ENCODE measurements at regions not wholly inside any gene's neighbourhood (a gene's known extent, or its start where the extent isn't known, plus 50 kb on each side); places are given as distances from the start of the nearest gene placed in this dataset.

- Histone ChIP-seq H3K4me1 (ENCODE audit: insufficient read depth, low read length) (peaks cover 4% of the 10 kb centered on the region; the same call in 1 of the 2 replicates), H3K27ac (ENCODE audit: low read length) (no peak overlapping the region), H4K20me1 (ENCODE audit: low read length) (no peaks in the 10 kb centered on the region), H3K4me2 (ENCODE audit: low read length) (no peak overlapping the region), H3K79me2 (ENCODE audit: low read length) (peaks cover 90% of the 10 kb centered on the region), H3K36me3 (ENCODE audit: low read depth, low read length) (no peaks in the 10 kb centered on the region), H3K9me3 (ENCODE audit: low read length) (no peaks in the 10 kb centered on the region), H3F3A (ENCODE audit: low read length, unreplicated experiment) (no peaks in the 10 kb centered on the region), H3K9me2 (replicated peaks; ENCODE audit: low read length) (no peaks in the 10 kb centered on the region), H3K27me3 (ENCODE audit: low read length) (no peaks in the 10 kb centered on the region), H3K4me3 (ENCODE audit: low read length) (no peak overlapping the region), H2AFZ (ENCODE audit: low read length) (no peak overlapping the region), H3K9ac (ENCODE audit: low read length) (no peak overlapping the region)
- CTCF ChIA-PET, result no interaction called here
- POLR2A ChIA-PET (ENCODE audit: unreplicated experiment), result no interaction called here
- TF ChIP-seq, protein P1, sequence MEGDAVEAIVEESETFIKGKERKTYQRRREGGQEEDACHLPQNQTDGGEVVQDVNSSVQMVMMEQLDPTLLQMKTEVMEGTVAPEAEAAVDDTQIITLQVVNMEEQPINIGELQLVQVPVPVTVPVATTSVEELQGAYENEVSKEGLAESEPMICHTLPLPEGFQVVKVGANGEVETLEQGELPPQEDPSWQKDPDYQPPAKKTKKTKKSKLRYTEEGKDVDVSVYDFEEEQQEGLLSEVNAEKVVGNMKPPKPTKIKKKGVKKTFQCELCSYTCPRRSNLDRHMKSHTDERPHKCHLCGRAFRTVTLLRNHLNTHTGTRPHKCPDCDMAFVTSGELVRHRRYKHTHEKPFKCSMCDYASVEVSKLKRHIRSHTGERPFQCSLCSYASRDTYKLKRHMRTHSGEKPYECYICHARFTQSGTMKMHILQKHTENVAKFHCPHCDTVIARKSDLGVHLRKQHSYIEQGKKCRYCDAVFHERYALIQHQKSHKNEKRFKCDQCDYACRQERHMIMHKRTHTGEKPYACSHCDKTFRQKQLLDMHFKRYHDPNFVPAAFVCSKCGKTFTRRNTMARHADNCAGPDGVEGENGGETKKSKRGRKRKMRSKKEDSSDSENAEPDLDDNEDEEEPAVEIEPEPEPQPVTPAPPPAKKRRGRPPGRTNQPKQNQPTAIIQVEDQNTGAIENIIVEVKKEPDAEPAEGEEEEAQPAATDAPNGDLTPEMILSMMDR (conservative IDR thresholded peaks at IDR 0.05; ENCODE audit: low read depth, low read length), result no peak
- no peak for TF ChIP-seq EZH2 (IDR thresholded peaks at IDR 0.05; ENCODE audit: low read length, unreplicated experiment)
- TF ChIP-seq EZH2phosphoT487 (IDR thresholded peaks at IDR 0.05; ENCODE audit: borderline replicate concordance, low read length), result no peak
- intact Hi-C loops (cut with micrococcal nuclease), result no loop called here
- ATAC-seq (no peak), DNase-seq (no peak)
- no TSS peak for BruUV-seq (replicated peaks)
Measured at GRCh38 chr17:72441909-72442308, 321.1 kb downstream of the SOX9 start.

DNA sequence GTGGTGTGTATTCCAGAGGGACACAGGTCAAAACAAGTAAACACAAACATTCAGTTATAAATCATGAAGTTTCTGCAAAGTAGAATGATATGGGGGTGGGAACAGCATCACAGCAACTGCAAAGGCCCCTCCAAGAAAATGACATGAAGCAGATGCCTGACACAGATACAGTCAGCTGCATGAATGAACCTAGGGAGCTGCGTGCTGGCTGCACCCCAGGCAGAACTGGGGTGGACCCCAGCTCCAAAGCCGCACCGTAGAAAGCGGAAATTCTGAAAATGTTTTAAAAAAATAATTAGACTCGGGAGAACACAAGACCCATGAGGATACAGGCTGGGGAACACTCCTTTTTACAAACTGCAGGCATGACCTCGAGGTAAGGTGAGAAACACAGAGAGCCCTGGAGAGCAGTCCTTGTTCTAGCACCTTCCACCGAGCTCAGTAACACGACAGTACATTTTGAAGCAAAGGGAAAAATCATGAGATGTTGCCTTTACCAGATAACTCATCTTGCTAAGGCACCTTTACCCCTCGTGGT lies 323.8 kb downstream of the SOX9 start:
- BruUV-seq (replicated peaks), result no TSS peak
- Histone ChIP-seq H3K27me3 (ENCODE audit: low read length) (no peaks in the 10 kb centered on the region), H3K9ac (ENCODE audit: low read length) (no peak overlapping the region), H3K4me3 (ENCODE audit: low read length) (no peak overlapping the region), H3K4me2 (ENCODE audit: low read length) (no peak overlapping the region), H4K20me1 (ENCODE audit: low read length) (no peaks in the 10 kb centered on the region), H3K4me1 (ENCODE audit: insufficient read depth, low read length) (peaks cover 20% of the 10 kb centered on the region), H2AFZ (ENCODE audit: low read length) (no peak overlapping the region), H3K79me2 (ENCODE audit: low read length) (peaks cover 91% of the 10 kb centered on the region), H3F3A (ENCODE audit: low read length, unreplicated experiment) (no peaks in the 10 kb centered on the region), H3K9me3 (ENCODE audit: low read length) (no peaks in the 10 kb centered on the region), H3K9me2 (replicated peaks; ENCODE audit: low read length) (no peaks in the 10 kb centered on the region), H3K27ac (ENCODE audit: low read length) (no peak overlapping the region), H3K36me3 (ENCODE audit: low read depth, low read length) (no peaks in the 10 kb centered on the region)
- intact Hi-C loops (cut with micrococcal nuclease), result no loop called here
- DNase-seq (no peak), ATAC-seq (no peak)
- no peak for TF ChIP-seq EZH2phosphoT487 (IDR thresholded peaks at IDR 0.05; ENCODE audit: borderline replicate concordance, low read length)
- TF ChIP-seq, protein P1 (conservative IDR thresholded peaks at IDR 0.05; ENCODE audit: low read depth, low read length), result no peak
- ChIA-PET POLR2A (ENCODE audit: unreplicated experiment) (no interaction called here), CTCF (no interaction called here)

- DNase-seq (no peak), ATAC-seq (no peak)
- intact Hi-C loops (cut with micrococcal nuclease), result no loop called here
- CTCF ChIA-PET, result no interaction called here
- peaks cover 90% of the 10 kb centered on the region for H3K79me2 ChIP-seq (ENCODE audit: low read length)
- no peak overlapping the region for H3K4me2 ChIP-seq (ENCODE audit: low read length)
- BruUV-seq (replicated peaks), result no TSS peak
- no peaks in the 10 kb centered on the region for H3K36me3 ChIP-seq (ENCODE audit: low read depth, low read length)
- no peaks in the 10 kb centered on the region for H3K27me3 ChIP-seq (ENCODE audit: low read length)
- H3K4me3 ChIP-seq (ENCODE audit: low read length), result no peak overlapping the region
- H2AFZ ChIP-seq (ENCODE audit: low read length), result no peak overlapping the region
- peaks cover 20% of the 10 kb centered on the region for H3K4me1 ChIP-seq (ENCODE audit: insufficient read depth, low read length)
- no peaks in the 10 kb centered on the region for H3K9me2 ChIP-seq (replicated peaks; ENCODE audit: low read length)
- no peaks in the 10 kb centered on the region for H3F3A ChIP-seq (ENCODE audit: low read length, unreplicated experiment)
- no peaks in the 10 kb centered on the region for H3K9me3 ChIP-seq (ENCODE audit: low read length)
- POLR2A ChIA-PET (ENCODE audit: unreplicated experiment), result no interaction called here
- TF ChIP-seq EZH2phosphoT487 (IDR thresholded peaks at IDR 0.05; ENCODE audit: borderline replicate concordance, low read length) (no peak), EZH2 (IDR thresholded peaks at IDR 0.05; ENCODE audit: low read length, unreplicated experiment) (no peak)
- TF ChIP-seq, protein P1 (conservative IDR thresholded peaks at IDR 0.05; ENCODE audit: low read depth, low read length), result no peak
- H3K27ac ChIP-seq (ENCODE audit: low read length), result no peak overlapping the region
- no peaks in the 10 kb centered on the region for H4K20me1 ChIP-seq (ENCODE audit: low read length)
- H3K9ac ChIP-seq (ENCODE audit: low read length), result no peak overlapping the region
Measured at GRCh38 chr17:72445055-72445991, 324.5 kb downstream of the SOX9 start.

Data from PC-3 (cell line).